Left renal pelvis (tissue), 4 donors: ENCODE measurements at regions not wholly inside any gene's neighbourhood (a gene's known extent, or its start where the extent isn't known, plus 50 kb on each side); places are given as distances from the start of the nearest gene placed in this dataset.
"Not testable (repeated sequence)": the region's sequence is repeated elsewhere in the genome, so short reads cannot be mapped to it uniquely, and the experiment has no call there.

Source experiments
- DNase-seq, 4 donors: peaks; one replicate each; pipeline ENCODE4 v3.0.0-alpha.2; 2013; ENCODE audit warnings: low read depth in 4 of 4, low spot score in 3 of 4

- DNase-seq: no peak
Measured at GRCh38 chr3:168678730-168679129, 583.0 kb upstream of the GOLIM4 start.

- no peak for DNase-seq
Measured at GRCh38 chr3:168671091-168671490, 575.4 kb upstream of the GOLIM4 start.

- DNase-seq: not testable (repeated sequence)
Measured at GRCh38 chr3:168660879-168661657, 565.3 kb upstream of the GOLIM4 start.

GRCh38 chr3:168659015-168659414 lies 563.3 kb upstream of the GOLIM4 start:
- DNase-seq: no peak

- no peak for DNase-seq
Measured at GRCh38 chr3:168655611-168656010, 559.9 kb upstream of the GOLIM4 start.

GRCh38 chr3:168654700-168655099 lies 559.0 kb upstream of the GOLIM4 start:
- DNase-seq: no peak

- no peak for DNase-seq
Measured at GRCh38 chr3:168653255-168653654, 557.5 kb upstream of the GOLIM4 start.

GRCh38 chr3:168648321-168648720 lies 552.6 kb upstream of the GOLIM4 start:
- DNase-seq: no peak

GRCh38 chr3:168647582-168647981 lies 551.9 kb upstream of the GOLIM4 start:
- no peak for DNase-seq

GRCh38 chr3:168645180-168645579 lies 549.5 kb upstream of the GOLIM4 start:
- DNase-seq: no peak

GRCh38 chr3:168628549-168628948 lies 532.8 kb upstream of the GOLIM4 start:
- DNase-seq: no peak

GRCh38 chr3:168625477-168625876 lies 529.8 kb upstream of the GOLIM4 start:
- no peak for DNase-seq

GRCh38 chr3:168624892-168625448 lies 529.2 kb upstream of the GOLIM4 start:
- no peak for DNase-seq

GRCh38 chr3:168624195-168624594 lies 528.5 kb upstream of the GOLIM4 start:
- no peak for DNase-seq

GRCh38 chr3:168622795-168623194 lies 527.1 kb upstream of the GOLIM4 start:
- DNase-seq: no peak

GRCh38 chr3:168620854-168621253 lies 525.1 kb upstream of the GOLIM4 start:
- peak in 1 of 4 donors; percentile 16 for DNase-seq

- no peak for DNase-seq
Measured at GRCh38 chr3:168618827-168619470, 523.2 kb upstream of the GOLIM4 start.

GRCh38 chr3:168617658-168618057 lies 521.9 kb upstream of the GOLIM4 start:
- DNase-seq: no peak

GRCh38 chr3:168616915-168617314 lies 521.2 kb upstream of the GOLIM4 start:
- DNase-seq: no peak

GRCh38 chr3:168615493-168616020 lies 519.8 kb upstream of the GOLIM4 start:
- DNase-seq: no peak

GRCh38 chr3:168613151-168613550 lies 517.4 kb upstream of the GOLIM4 start:
- DNase-seq: no peak

- DNase-seq: no peak
Measured at GRCh38 chr3:168612671-168613070, 516.9 kb upstream of the GOLIM4 start.
